Activated T-helper 17 cell treated with anti-CD3 and anti-CD28 coated beads, Interleukin-2, amount 50 U/mL, for 72 hours (primary cell): ENCODE measurements at regions not wholly inside any gene's neighbourhood (a gene's known extent, or its start where the extent isn't known, plus 50 kb on each side); places are given as distances from the start of the nearest gene placed in this dataset.

Source experiments
- ATAC-seq: fragments of 150-1000 bp; cut with Tn5 transposase; replicated peaks from 2 replicates; pipeline ENCODE4 v1.10.0; 2021; ENCODE audit warnings: mild to moderate bottlenecking, moderate library complexity
- H3K27ac Mint-ChIP-seq: one replicate; pipeline ENCODE4 v1.8.0; 2022; ENCODE audit warnings: mixed read lengths
- H3K27me3 Mint-ChIP-seq: one replicate; pipeline ENCODE4 v1.8.0; 2022; ENCODE audit warnings: mixed read lengths
- H3K36me3 Mint-ChIP-seq: one replicate; pipeline ENCODE4 v1.8.0; 2022; ENCODE audit warnings: low read depth, mild to moderate bottlenecking, mixed read lengths
- H3K4me1 Mint-ChIP-seq: one replicate; pipeline ENCODE4 v1.8.0; 2022; ENCODE audit warnings: mixed read lengths
- H3K4me3 Mint-ChIP-seq: one replicate; pipeline ENCODE4 v1.8.0; 2022; ENCODE audit warnings: mild to moderate bottlenecking, mixed read lengths
- H3K9me3 Mint-ChIP-seq: one replicate; pipeline ENCODE4 v1.8.0; 2022; ENCODE audit warnings: mixed read lengths

DNA sequence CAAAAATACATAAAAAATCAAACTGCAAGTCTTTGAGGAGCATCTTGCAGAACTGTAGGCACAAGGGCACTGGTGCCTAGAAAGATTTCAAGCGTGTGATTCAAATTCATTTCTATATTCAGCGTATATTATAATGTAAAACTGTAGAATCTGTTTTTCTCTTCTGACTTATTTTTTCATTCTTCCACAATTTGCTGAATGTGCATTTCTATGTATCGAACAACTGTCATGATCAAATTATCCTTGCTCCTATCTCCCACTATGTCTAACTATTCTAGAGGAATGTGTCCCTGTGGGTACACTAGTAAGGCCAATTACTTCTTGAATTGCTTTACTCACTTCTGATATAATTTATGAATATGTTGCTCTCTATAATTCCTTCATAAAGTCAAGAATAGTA is 283.0 kb upstream of the MAGI2 start:
- Mint-ChIP-seq H3K27me3 (no peaks in the 10 kb centered on the region), H3K4me3 (no peak overlapping the region), H3K36me3 (no peaks in the 10 kb centered on the region), H3K27ac (no peak overlapping the region), H3K9me3 (peaks cover 21% of the 10 kb centered on the region), H3K4me1 (no peaks in the 10 kb centered on the region)
- no peak for ATAC-seq

DNA sequence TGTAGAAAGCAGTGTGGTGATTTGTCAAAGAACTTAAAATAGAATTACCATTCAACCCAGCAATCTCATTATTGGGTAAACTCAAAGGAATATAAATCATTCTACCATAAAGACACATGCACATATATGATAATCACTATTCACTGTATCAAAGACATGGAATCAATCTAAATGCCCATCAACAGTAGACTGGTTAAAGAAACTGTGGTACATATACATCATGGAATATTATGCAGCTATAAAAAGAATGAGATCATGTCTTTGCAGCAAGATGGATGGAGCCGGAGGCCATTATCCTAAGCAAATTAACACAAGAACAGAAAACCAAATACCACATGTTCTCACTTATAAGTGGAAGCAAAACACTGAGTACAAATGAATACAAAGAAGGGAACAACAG is 281.5 kb upstream of the MAGI2 start:
- no peaks in the 10 kb centered on the region for H3K36me3 Mint-ChIP-seq
- H3K27ac Mint-ChIP-seq: no peak overlapping the region
- H3K27me3 Mint-ChIP-seq: no peaks in the 10 kb centered on the region
- ATAC-seq: no peak
- H3K9me3 Mint-ChIP-seq: peaks cover 15% of the 10 kb centered on the region
- H3K4me3 Mint-ChIP-seq: no peak overlapping the region
- no peaks in the 10 kb centered on the region for H3K4me1 Mint-ChIP-seq

DNA sequence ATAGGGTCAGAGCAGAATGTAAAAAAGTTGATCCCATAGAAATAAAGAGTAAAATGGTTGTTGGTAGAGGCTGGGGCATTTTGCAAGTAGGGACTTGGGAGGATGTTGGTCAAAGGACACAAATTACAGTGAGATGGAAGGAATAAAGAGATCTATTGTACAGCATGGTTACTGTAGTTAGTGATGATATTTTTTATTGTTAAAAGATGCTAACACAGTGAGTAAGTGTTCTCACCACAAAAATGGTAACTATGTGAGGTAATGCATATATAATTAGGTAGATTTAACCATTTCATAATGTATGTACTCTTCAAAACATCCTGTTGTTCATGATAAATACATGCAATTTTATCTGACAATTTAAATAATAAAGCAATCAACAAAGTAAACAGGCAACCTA is 280.7 kb upstream of the MAGI2 start:
- no peaks in the 10 kb centered on the region for H3K27me3 Mint-ChIP-seq
- no peak overlapping the region for H3K4me3 Mint-ChIP-seq
- ATAC-seq: no peak
- no peak overlapping the region for H3K27ac Mint-ChIP-seq
- H3K36me3 Mint-ChIP-seq: no peaks in the 10 kb centered on the region
- peaks cover 15% of the 10 kb centered on the region for H3K9me3 Mint-ChIP-seq
- H3K4me1 Mint-ChIP-seq: no peaks in the 10 kb centered on the region

DNA sequence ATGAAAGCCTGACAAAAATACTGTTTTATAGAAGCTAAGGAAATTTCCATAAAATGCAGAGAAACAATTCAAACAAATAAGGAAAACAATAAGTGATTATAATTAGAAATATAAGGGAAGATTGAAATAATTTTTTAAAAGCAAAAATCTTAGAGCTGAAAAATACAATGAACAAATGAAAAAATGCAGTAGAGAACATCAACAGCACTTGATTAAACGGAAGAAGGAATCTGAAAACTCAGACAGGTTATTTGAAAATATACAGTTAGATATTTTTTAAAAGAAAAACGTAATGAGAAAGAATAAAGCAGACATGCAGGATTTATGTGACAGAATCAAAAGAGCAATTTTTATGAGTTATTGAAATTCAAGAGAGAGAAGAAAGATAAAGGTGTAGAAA is 279.1 kb upstream of the MAGI2 start:
- no peaks in the 10 kb centered on the region for H3K36me3 Mint-ChIP-seq
- no peaks in the 10 kb centered on the region for H3K27me3 Mint-ChIP-seq
- no peak overlapping the region for H3K4me3 Mint-ChIP-seq
- no peak for ATAC-seq
- no peak overlapping the region for H3K27ac Mint-ChIP-seq
- H3K9me3 Mint-ChIP-seq: peaks cover 15% of the 10 kb centered on the region
- H3K4me1 Mint-ChIP-seq: no peaks in the 10 kb centered on the region

DNA sequence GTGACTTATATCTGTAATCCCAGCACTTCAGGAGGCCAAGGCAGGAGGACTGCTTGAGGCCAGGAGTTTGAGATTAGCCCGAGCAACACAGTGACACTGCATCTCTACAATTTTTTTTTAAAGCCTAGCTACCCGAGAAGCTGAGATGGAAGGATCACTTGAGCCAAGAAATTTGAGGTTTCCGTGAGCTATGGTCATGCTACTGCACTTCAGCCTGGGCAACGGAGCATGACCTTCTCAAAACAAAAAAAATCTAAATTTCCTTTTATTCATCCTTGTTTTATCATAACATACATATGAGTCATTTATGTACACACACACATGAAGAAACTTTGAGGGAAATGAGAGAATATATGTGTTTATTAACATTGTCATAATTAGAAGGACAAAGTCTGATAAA is 277.5 kb upstream of the MAGI2 start:
- no peak overlapping the region for H3K27ac Mint-ChIP-seq
- H3K4me3 Mint-ChIP-seq: no peak overlapping the region
- peaks cover 15% of the 10 kb centered on the region for H3K9me3 Mint-ChIP-seq
- ATAC-seq: no peak
- H3K4me1 Mint-ChIP-seq: no peaks in the 10 kb centered on the region
- no peaks in the 10 kb centered on the region for H3K27me3 Mint-ChIP-seq
- no peaks in the 10 kb centered on the region for H3K36me3 Mint-ChIP-seq

DNA sequence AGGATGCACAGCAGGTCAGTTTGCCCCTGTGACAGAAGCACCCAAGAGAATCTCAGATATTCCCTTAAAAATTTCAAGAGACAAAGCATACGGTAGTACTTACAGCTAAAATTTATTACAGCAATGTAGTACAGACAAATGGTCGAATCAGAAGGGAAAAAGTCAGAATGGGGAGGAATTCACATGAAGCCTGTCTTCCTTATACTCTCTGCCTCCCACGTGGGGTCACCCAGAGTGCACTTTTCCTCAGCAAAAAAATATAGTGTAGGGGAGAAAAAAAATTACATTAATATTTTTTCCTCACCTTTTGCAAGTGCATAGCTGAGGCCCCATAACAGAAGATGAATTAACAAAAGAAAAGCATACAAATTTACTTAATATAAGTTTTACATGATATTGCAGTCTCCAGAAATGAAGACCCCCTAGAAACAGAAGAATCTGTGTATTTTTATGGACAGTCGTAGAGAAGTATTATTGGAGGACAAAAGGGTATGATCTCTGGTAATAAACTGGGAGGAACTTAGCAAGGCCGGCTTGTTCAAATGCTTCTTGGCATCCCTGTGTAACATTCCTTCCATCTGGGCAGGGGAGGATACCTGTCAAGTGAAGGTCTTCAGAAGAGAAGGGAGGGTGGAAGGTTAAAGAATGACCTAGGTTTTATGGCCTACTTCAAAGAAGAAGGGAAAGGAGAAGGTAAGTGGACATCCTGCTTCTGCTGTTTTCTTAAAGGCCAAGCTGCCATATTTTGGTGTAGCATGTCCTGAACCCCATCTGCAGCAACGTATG is 270.6 kb upstream of the MAGI2 start:
- no peak overlapping the region for H3K27ac Mint-ChIP-seq
- peaks cover 4% of the 10 kb centered on the region for H3K9me3 Mint-ChIP-seq
- H3K36me3 Mint-ChIP-seq: no peaks in the 10 kb centered on the region
- no peaks in the 10 kb centered on the region for H3K4me1 Mint-ChIP-seq
- H3K4me3 Mint-ChIP-seq: no peak overlapping the region
- no peaks in the 10 kb centered on the region for H3K27me3 Mint-ChIP-seq
- no peak for ATAC-seq

DNA sequence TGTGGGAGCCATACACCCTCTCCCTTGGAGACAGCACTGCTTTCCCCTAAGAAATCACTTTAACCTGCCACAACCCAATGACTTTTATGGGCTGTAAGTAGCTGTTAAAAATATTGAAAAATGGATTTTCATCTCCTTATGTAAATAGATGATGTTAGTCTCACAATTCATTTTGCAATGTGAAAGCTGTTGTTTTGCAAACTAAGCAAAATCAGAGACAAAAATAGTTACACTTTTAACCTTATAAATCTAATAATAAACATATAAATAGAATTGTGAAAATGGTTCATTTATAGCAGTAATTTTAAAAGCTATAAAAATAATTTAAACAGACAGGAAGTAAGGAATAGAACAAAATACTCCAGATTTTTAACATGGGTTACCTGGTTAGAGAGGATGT is 268.8 kb upstream of the MAGI2 start:
- H3K4me3 Mint-ChIP-seq: no peak overlapping the region
- no peaks in the 10 kb centered on the region for H3K27me3 Mint-ChIP-seq
- H3K4me1 Mint-ChIP-seq: no peaks in the 10 kb centered on the region
- no peaks in the 10 kb centered on the region for H3K36me3 Mint-ChIP-seq
- ATAC-seq: no peak
- H3K9me3 Mint-ChIP-seq: peaks cover 4% of the 10 kb centered on the region
- no peak overlapping the region for H3K27ac Mint-ChIP-seq

DNA sequence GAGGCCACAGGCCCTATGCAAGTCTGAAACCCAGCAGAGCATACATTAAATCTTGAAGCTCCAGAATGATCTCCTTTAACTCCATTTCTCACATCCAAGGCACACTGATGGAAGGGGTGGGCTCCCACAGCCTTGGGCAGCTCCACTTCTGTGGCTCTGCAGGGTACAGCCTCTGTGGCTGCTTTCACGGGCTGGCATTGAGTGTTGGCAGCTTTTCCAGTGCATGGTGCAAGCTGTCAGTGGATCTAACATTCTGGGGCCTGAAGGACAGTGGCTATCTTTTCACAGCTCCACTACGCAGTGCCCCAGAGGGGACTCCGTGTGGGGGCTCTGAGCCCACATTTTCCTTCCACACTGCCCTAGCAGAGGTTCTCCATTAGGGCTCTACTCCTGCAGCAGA is 265.7 kb upstream of the MAGI2 start:
- Mint-ChIP-seq H3K9me3 (peaks cover 8% of the 10 kb centered on the region), H3K27ac (no peak overlapping the region), H3K27me3 (no peaks in the 10 kb centered on the region), H3K4me3 (no peak overlapping the region), H3K4me1 (no peaks in the 10 kb centered on the region), H3K36me3 (no peaks in the 10 kb centered on the region)
- ATAC-seq: no peak

DNA sequence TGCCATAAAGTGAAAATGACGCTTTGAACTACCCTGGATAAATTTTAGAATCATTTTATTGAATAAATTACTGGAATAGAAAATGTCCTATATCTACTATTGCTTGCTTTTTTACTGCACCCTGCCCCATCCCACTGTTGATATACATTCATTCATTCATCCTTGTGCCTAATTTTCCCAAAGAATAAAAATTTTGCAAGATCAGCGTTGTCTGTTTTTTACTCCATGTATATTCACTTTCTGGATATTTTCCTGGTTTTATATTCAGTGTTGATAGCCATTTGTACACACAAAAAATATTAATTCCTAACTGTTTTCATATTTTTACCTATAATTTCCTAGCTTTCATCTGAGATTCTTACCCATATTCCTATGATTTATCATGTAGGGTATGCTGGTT is 262.9 kb upstream of the MAGI2 start:
- H3K4me3 Mint-ChIP-seq: no peak overlapping the region
- ATAC-seq: no peak

DNA sequence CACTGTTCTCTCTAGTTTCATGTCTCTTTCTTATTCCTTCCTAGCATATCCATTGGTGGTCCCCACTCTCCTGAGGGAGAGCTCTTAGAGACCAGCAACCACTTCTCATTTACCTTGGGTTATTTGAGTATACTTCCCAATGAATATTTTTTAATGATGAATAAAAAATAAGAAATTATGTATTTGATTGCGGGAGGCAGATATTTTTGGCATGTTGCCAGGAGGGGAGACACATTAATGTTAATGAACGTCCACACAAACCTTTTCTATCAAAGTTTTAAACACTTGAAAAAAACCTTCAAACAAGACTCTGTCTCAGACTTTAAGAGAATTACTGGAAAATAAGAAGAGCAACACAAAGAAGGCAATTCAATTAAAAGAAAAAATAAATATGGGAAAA is 260.6 kb upstream of the MAGI2 start:
- no peak overlapping the region for H3K4me3 Mint-ChIP-seq
- peaks cover 4% of the 10 kb centered on the region for H3K9me3 Mint-ChIP-seq
- no peaks in the 10 kb centered on the region for H3K4me1 Mint-ChIP-seq
- ATAC-seq: no peak
- H3K27ac Mint-ChIP-seq: no peak overlapping the region
- H3K27me3 Mint-ChIP-seq: no peaks in the 10 kb centered on the region
- no peaks in the 10 kb centered on the region for H3K36me3 Mint-ChIP-seq

More for the DNA sequence above, 262.9 kb upstream of the MAGI2 start:
- no peaks in the 10 kb centered on the region for H3K27me3 Mint-ChIP-seq
- no peaks in the 10 kb centered on the region for H3K4me1 Mint-ChIP-seq
- no peaks in the 10 kb centered on the region for H3K36me3 Mint-ChIP-seq
- peaks cover 8% of the 10 kb centered on the region for H3K9me3 Mint-ChIP-seq
- H3K27ac Mint-ChIP-seq: no peak overlapping the region

DNA sequence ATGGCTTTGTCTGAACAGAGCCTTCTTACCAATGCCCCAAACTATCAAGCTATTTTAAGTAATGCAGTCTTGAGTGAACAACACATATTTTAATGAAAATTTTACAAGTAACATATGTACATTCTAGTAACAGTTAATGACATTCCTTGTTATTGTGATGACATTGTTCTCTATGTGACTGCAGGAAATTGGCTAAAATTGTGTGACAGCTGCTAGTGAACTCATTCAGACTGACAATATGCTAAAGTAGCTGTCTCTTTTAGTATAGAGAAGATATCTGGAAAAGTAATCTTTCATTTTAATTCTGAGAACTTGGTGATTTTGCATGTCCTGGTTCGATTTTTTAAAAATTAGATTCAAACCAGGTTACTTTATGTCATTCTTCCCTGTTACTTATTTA is 259.8 kb upstream of the MAGI2 start:
- no peak overlapping the region for H3K27ac Mint-ChIP-seq
- H3K9me3 Mint-ChIP-seq: peaks cover 4% of the 10 kb centered on the region
- ATAC-seq: no peak
- H3K4me1 Mint-ChIP-seq: no peaks in the 10 kb centered on the region
- no peaks in the 10 kb centered on the region for H3K27me3 Mint-ChIP-seq
- H3K36me3 Mint-ChIP-seq: no peaks in the 10 kb centered on the region
- H3K4me3 Mint-ChIP-seq: no peak overlapping the region

DNA sequence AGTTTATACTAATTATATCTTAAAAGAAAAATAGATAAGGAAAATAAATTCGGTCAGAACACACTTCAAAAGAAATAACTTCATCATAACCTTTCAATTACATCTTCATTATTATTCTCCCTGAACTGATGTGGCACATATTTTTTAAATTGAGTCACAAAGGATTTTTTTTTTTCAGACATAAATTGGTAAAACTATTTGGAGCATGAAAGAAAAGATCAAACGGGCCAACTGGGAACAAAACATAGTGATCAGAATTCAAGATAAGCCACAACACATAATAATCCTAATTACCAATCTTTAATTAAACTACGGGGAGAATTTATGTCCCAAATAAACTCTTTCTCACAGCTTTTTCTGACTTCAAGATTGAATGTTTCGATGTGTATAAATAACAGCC is 258.2 kb upstream of the MAGI2 start:
- no peaks in the 10 kb centered on the region for H3K4me1 Mint-ChIP-seq
- no peaks in the 10 kb centered on the region for H3K27me3 Mint-ChIP-seq
- no peaks in the 10 kb centered on the region for H3K36me3 Mint-ChIP-seq
- H3K27ac Mint-ChIP-seq: no peak overlapping the region
- peaks cover under 1% of the 10 kb centered on the region for H3K9me3 Mint-ChIP-seq
- ATAC-seq: no peak
- H3K4me3 Mint-ChIP-seq: no peak overlapping the region

DNA sequence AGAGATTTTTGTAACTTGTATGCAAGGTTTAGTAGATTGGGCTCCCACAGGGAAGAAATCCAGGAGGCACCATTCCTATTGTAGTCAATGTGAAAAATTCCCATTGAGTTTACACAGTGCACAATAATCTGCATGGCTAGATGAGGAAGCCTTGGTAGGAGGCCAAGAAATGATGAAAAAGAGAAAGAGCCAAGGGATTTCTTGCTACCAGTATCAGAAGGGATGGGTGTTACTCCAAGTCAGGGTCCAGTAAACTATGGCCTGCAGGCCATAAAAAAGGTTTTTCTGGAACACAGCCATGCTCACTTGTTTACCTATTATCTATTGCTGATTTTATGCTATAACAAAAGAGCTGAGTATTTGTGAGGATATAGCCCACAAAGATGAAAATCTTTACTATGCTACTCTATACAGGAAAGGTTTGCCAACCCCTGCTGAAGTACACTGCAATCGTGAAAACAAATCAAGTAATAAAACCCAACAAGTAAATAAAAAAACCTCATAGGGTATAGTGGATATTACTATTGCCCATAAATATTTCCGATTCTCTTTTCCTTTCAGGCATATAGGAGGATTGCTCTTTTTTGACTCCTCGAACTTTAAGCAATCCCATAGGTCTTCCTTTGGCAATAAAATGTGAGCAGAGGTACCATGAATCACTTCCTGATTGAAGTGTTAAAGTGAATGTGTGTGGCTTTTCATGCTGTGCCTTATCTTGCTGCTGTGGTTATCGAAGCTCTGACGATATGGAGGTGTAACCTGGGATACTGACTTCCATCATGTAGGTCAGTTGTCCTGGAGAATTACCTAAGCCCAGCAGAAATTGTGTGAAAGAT is 256.3 kb upstream of the MAGI2 start:
- no peak overlapping the region for H3K4me3 Mint-ChIP-seq
- no peaks in the 10 kb centered on the region for H3K4me1 Mint-ChIP-seq
- peaks cover 6% of the 10 kb centered on the region for H3K9me3 Mint-ChIP-seq
- H3K27ac Mint-ChIP-seq: no peak overlapping the region
- no peaks in the 10 kb centered on the region for H3K27me3 Mint-ChIP-seq
- ATAC-seq: no peak
- no peaks in the 10 kb centered on the region for H3K36me3 Mint-ChIP-seq

DNA sequence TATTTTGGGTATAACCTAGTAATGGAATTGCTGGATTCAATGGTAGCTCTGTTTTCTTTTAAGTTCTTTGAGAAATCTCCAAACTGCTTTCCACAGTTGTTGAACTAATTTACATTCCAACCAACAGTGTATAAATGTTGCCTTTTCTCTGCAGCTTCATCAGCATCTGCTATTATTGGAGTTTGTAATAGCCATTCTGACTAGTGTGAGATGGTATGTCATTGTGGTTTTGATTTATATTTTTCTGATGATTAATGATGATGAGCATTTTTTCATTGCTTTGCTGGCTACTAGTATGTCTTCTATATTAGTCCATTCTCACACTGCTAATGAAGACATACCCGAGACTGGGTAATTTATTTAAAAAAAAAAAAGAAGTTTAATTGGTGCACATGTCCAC is 248.6 kb upstream of the MAGI2 start:
- Mint-ChIP-seq H3K9me3 (peaks cover 10% of the 10 kb centered on the region), H3K4me3 (no peak overlapping the region), H3K36me3 (no peaks in the 10 kb centered on the region), H3K27me3 (no peaks in the 10 kb centered on the region), H3K4me1 (no peaks in the 10 kb centered on the region), H3K27ac (no peak overlapping the region)
- no peak for ATAC-seq

DNA sequence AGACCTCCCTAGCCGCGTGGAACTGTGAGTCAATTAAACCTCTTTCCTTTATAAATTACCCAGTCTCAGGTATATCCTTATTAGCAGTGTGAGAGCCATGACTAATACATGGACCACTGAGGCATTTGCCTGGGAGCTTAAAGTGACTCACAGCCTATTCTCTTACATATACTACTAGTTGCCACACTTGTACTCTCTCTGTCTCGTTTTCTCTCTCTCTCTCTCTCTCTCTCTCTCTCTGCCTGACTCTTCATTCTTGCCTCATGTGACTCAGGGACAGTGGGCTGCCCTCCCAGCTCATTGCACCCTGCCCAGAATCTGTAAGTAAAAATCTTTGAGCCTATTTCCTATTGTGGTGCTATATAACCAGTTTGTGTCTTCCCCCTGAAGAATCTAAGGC is 238.5 kb upstream of the MAGI2 start:
- Mint-ChIP-seq H3K4me3 (no peak overlapping the region), H3K9me3 (peaks cover 13% of the 10 kb centered on the region), H3K27me3 (no peaks in the 10 kb centered on the region), H3K36me3 (no peaks in the 10 kb centered on the region), H3K27ac (no peak overlapping the region), H3K4me1 (no peaks in the 10 kb centered on the region)
- peak; percentile 19 for ATAC-seq
